Ishikawa (cell line): ENCODE measurements at regions not wholly inside any gene's neighbourhood (a gene's known extent, or its start where the extent isn't known, plus 50 kb on each side); places are given as distances from the start of the nearest gene placed in this dataset.

Experiments used
- CEBPB ChIP-seq: IDR thresholded peaks from 2 replicates; pipeline ENCODE4 v1.6.1; 2012
- CREB1 ChIP-seq: IDR thresholded peaks from 2 replicates; pipeline ENCODE4 v1.6.1; 2012; ENCODE audit warnings: low read depth
- EGR1 ChIP-seq: IDR thresholded peaks from 2 replicates; pipeline ENCODE4 v1.6.1; 2012
- EP300 ChIP-seq: IDR thresholded peaks from 2 replicates; pipeline ENCODE4 v1.6.1; 2012; ENCODE audit warnings: borderline replicate concordance
- FOXM1 ChIP-seq: IDR thresholded peaks from 2 replicates; pipeline ENCODE4 v1.6.1; 2012; ENCODE audit warnings: low read depth, borderline replicate concordance
- MAX ChIP-seq: IDR thresholded peaks from 2 replicates; pipeline ENCODE4 v1.6.1; 2012
- NFIC ChIP-seq: IDR thresholded peaks from 2 replicates; pipeline ENCODE4 v1.6.1; 2012
- RAD21 ChIP-seq: IDR thresholded peaks from 2 replicates; pipeline ENCODE4 v1.6.1; 2012; ENCODE audit warnings: low read depth
- REST ChIP-seq: IDR thresholded peaks from 2 replicates; pipeline ENCODE4 v1.6.1; 2012; ENCODE audit warnings: low read depth, mild to moderate bottlenecking
- TAF1 ChIP-seq: IDR thresholded peaks from 2 replicates; pipeline ENCODE4 v1.6.1; 2012; ENCODE audit warnings: low read depth, mild to moderate bottlenecking
- TCF12 ChIP-seq: IDR thresholded peaks from 2 replicates; pipeline ENCODE4 v1.6.1; 2012; ENCODE audit warnings: low read depth
- TEAD4 ChIP-seq: IDR thresholded peaks from 2 replicates; pipeline ENCODE4 v1.6.1; 2012
- USF1 ChIP-seq: IDR thresholded peaks from 2 replicates; pipeline ENCODE4 v1.6.1; 2012
- YY1 ChIP-seq: IDR thresholded peaks from 2 replicates; pipeline ENCODE4 v1.6.1; 2012; ENCODE audit warnings: low read depth
- ZBTB7A ChIP-seq: IDR thresholded peaks from 2 replicates; pipeline ENCODE4 v1.6.1; 2012; ENCODE audit warnings: low read depth

- no peak for TF ChIP-seq EP300
- TF ChIP-seq TAF1: no peak
- no peak for TF ChIP-seq NFIC
- TF ChIP-seq TEAD4: no peak
- TF ChIP-seq CREB1: no peak
- no peak for TF ChIP-seq TCF12
- TF ChIP-seq USF1: no peak
These were observed 71.1 kb upstream of the HPCAL1 start for GRCh38 chr2:10231551-10232085.

- TF ChIP-seq USF1 (no peak), NFIC (no peak), CEBPB (no peak), EP300 (no peak), RAD21 (no peak), TEAD4 (no peak), REST (no peak), YY1 (no peak), TCF12 (no peak), FOXM1 (no peak), CREB1 (no peak), EGR1 (no peak), ZBTB7A (no peak), TAF1 (no peak), MAX (no peak)
These were observed 70.4 kb upstream of the HPCAL1 start for GRCh38 chr2:10232096-10232815.

- TF ChIP-seq TCF12 (no peak), CREB1 (no peak), TAF1 (no peak), RAD21 (no peak), EGR1 (no peak), CEBPB (no peak), EP300 (no peak), YY1 (no peak), NFIC (no peak), ZBTB7A (no peak), TEAD4 (no peak), FOXM1 (no peak), REST (no peak), USF1 (no peak), MAX (no peak)
These were observed 69.3 kb upstream of the HPCAL1 start for GRCh38 chr2:10233131-10234012.

GRCh38 chr2:10234013-10234306 lies 68.7 kb upstream of the HPCAL1 start:
- TF ChIP-seq USF1: no peak
- TF ChIP-seq TAF1: no peak
- TF ChIP-seq RAD21: no peak
- no peak for TF ChIP-seq TEAD4
- no peak for TF ChIP-seq CEBPB
- TF ChIP-seq MAX: no peak
